ENCODE measurements at regions not wholly inside any gene's neighbourhood (a gene's known extent, or its start where the extent isn't known, plus 50 kb on each side); places are given as distances from the start of the nearest gene placed in this dataset.

DNA sequence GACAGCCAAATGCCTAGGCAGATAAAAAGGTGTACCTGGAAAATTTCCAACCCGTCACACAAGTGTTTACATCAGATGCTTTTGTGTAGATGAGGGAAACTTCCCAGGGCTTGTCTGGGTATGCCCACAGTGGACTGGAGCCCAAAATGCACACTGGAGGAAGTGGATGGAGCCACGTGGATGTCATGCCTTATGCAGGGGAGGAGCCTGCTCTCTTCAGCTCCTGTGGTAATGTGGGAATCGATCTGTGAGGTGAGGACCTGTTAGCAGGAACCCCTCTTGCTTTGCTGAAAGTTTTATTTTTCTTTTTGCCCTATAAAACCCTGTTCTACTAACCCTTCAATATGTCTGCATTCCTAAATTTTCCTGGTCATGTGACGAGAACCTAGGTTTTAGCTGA is 439.2 kb upstream of the CDH9 start:
- Histone ChIP-seq H3K9ac (no peak overlapping the region), H3K4me2 (no peak overlapping the region), H3K27ac (ENCODE audit: low read depth in 2 of 2, low read length in 1 of 2) (no peak overlapping the region), H3K27me3 (ENCODE audit: insufficient read depth) (no peaks in the 10 kb centered on the region), H3F3A (replicated peaks; ENCODE audit: insufficient read depth) (no peaks in the 10 kb centered on the region), H3K4me1 (ENCODE audit: control insufficient read depth in 1 of 2, insufficient read depth in 2 of 2, low read depth in 1 of 2, low read length in 1 of 2) (no peaks in the 10 kb centered on the region), H4K20me1 (ENCODE audit: insufficient read depth) (no peaks in the 10 kb centered on the region), H3K36me3 (replicated peaks in 1 of 2; ENCODE audit: control insufficient read depth in 1 of 2, insufficient read depth in 2 of 2, low read length in 1 of 2) (peaks cover 0 to 13% of the 10 kb centered on the region in 2 experiments), H3K4me3 (ENCODE audit: low read depth in 2 of 2, low read length in 1 of 2) (no peak overlapping the region), H3K9me2 (no peaks in the 10 kb centered on the region), H2AFZ (ENCODE audit: low read depth) (no peak overlapping the region), H3K9me3 (peaks cover 4% of the 10 kb centered on the region; the same call in 1 of the 2 replicates), H3K79me2 (ENCODE audit: insufficient read depth) (peaks cover 5% of the 10 kb centered on the region; the same call in 1 of the 2 replicates)
- POLR2A ChIA-PET: no interaction called here
- 13% methylated on average over 4 of the region's 4 CpGs for WGBS (ENCODE audit: low lambda C conversion rate)
- TF ChIP-seq TAF1 (IDR thresholded peaks at IDR 0.05; ENCODE audit: borderline replicate concordance, low read depth, low read length): no peak
- no peak for TF ChIP-seq POLR2AphosphoS5 (IDR thresholded peaks at IDR 0.05; ENCODE audit: low read depth, low read length)
- no peak for TF ChIP-seq NRF1 (IDR thresholded peaks at IDR 0.05; ENCODE audit: low read depth, low read length)
- no peak for TF ChIP-seq NFIC (IDR thresholded peaks at IDR 0.05; ENCODE audit: borderline replicate concordance)
- no peak for TF ChIP-seq EP300 (IDR thresholded peaks at IDR 0.05; ENCODE audit: borderline replicate concordance in 1 of 2, low read depth in 1 of 2, low read length in 1 of 2)
- no peak for DNase-seq
- CTCF ChIA-PET: no interaction called here

DNA sequence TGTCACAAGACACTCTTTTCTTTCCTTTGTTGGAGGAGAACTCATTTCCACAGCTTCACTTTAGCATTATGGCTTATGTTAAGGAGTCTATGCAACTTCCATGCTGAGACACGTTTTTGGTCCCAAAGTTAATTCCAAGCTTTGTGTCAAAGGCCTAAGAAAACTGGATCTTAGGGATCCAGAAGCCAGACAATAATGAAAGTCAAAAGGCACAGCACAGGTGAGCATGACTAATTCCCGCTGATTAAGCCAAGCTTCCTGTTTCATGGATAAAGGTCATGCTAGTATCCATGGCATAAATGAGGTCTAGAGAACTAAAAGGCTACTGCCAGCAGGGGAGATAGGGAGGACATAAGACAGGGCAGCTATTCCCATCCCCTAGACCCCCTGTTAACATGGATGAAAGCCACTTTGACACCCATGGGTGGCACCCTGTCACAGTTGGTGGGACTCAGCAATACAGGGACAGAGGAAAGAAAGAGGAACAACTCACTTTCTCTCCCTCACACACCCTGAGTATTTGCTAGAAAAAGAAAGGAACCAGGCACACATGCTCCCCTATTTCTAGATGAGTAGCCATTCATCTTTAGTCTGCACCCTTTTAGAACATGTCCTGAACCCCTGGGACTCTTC is 438.1 kb upstream of the CDH9 start:
- Histone ChIP-seq H4K20me1 (ENCODE audit: insufficient read depth) (no peaks in the 10 kb centered on the region), H3K4me2 (no peak overlapping the region), H3K79me2 (ENCODE audit: insufficient read depth) (peaks cover 5% of the 10 kb centered on the region; the same call in 1 of the 2 replicates), H3K4me3 (ENCODE audit: low read depth in 2 of 2, low read length in 1 of 2) (no peak overlapping the region), H3K36me3 (replicated peaks in 1 of 2; ENCODE audit: control insufficient read depth in 1 of 2, insufficient read depth in 2 of 2, low read length in 1 of 2) (peaks cover 0 to 13% of the 10 kb centered on the region in 2 experiments), H2AFZ (ENCODE audit: low read depth) (no peak overlapping the region; the same call in 1 of the 2 replicates), H3F3A (replicated peaks; ENCODE audit: insufficient read depth) (no peaks in the 10 kb centered on the region), H3K9me2 (no peaks in the 10 kb centered on the region), H3K27ac (ENCODE audit: low read depth in 2 of 2, low read length in 1 of 2) (no peak overlapping the region), H3K27me3 (ENCODE audit: insufficient read depth) (no peaks in the 10 kb centered on the region), H3K4me1 (ENCODE audit: control insufficient read depth in 1 of 2, insufficient read depth in 2 of 2, low read depth in 1 of 2, low read length in 1 of 2) (no peaks in the 10 kb centered on the region; a peak in 1 of 4 replicates), H3K9me3 (peaks cover 4% of the 10 kb centered on the region; the same call in 1 of the 2 replicates), H3K9ac (no peak overlapping the region)
- no peak for DNase-seq
- POLR2A ChIA-PET: no interaction called here
- CTCF ChIA-PET: no interaction called here
- TF ChIP-seq EZH2phosphoT487 (IDR thresholded peaks at IDR 0.05; ENCODE audit: borderline replicate concordance, low read depth): no peak
- TF ChIP-seq, protein P1, sequence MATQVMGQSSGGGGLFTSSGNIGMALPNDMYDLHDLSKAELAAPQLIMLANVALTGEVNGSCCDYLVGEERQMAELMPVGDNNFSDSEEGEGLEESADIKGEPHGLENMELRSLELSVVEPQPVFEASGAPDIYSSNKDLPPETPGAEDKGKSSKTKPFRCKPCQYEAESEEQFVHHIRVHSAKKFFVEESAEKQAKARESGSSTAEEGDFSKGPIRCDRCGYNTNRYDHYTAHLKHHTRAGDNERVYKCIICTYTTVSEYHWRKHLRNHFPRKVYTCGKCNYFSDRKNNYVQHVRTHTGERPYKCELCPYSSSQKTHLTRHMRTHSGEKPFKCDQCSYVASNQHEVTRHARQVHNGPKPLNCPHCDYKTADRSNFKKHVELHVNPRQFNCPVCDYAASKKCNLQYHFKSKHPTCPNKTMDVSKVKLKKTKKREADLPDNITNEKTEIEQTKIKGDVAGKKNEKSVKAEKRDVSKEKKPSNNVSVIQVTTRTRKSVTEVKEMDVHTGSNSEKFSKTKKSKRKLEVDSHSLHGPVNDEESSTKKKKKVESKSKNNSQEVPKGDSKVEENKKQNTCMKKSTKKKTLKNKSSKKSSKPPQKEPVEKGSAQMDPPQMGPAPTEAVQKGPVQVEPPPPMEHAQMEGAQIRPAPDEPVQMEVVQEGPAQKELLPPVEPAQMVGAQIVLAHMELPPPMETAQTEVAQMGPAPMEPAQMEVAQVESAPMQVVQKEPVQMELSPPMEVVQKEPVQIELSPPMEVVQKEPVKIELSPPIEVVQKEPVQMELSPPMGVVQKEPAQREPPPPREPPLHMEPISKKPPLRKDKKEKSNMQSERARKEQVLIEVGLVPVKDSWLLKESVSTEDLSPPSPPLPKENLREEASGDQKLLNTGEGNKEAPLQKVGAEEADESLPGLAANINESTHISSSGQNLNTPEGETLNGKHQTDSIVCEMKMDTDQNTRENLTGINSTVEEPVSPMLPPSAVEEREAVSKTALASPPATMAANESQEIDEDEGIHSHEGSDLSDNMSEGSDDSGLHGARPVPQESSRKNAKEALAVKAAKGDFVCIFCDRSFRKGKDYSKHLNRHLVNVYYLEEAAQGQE (IDR thresholded peaks at IDR 0.05; ENCODE audit: low read depth, low read length): no peak
- TF ChIP-seq FOSL2 (IDR thresholded peaks at IDR 0.05; ENCODE audit: borderline replicate concordance, low read depth): no peak
- TF ChIP-seq, protein P2, sequence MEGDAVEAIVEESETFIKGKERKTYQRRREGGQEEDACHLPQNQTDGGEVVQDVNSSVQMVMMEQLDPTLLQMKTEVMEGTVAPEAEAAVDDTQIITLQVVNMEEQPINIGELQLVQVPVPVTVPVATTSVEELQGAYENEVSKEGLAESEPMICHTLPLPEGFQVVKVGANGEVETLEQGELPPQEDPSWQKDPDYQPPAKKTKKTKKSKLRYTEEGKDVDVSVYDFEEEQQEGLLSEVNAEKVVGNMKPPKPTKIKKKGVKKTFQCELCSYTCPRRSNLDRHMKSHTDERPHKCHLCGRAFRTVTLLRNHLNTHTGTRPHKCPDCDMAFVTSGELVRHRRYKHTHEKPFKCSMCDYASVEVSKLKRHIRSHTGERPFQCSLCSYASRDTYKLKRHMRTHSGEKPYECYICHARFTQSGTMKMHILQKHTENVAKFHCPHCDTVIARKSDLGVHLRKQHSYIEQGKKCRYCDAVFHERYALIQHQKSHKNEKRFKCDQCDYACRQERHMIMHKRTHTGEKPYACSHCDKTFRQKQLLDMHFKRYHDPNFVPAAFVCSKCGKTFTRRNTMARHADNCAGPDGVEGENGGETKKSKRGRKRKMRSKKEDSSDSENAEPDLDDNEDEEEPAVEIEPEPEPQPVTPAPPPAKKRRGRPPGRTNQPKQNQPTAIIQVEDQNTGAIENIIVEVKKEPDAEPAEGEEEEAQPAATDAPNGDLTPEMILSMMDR (IDR thresholded peaks at IDR 0.05): no peak
- TF ChIP-seq POLR2AphosphoS5 (IDR thresholded peaks at IDR 0.05; ENCODE audit: low read depth, low read length): no peak
- TF ChIP-seq CHD2 (IDR thresholded peaks at IDR 0.05; ENCODE audit: low read length, partially characterized antibody): no peak
- TF ChIP-seq, protein P3, sequence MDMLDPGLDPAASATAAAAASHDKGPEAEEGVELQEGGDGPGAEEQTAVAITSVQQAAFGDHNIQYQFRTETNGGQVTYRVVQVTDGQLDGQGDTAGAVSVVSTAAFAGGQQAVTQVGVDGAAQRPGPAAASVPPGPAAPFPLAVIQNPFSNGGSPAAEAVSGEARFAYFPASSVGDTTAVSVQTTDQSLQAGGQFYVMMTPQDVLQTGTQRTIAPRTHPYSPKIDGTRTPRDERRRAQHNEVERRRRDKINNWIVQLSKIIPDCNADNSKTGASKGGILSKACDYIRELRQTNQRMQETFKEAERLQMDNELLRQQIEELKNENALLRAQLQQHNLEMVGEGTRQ (IDR thresholded peaks at IDR 0.05; ENCODE audit: borderline replicate concordance, low read depth, low read length): no peak
- no peak for TF ChIP-seq SIN3A (IDR thresholded peaks at IDR 0.05; ENCODE audit: borderline replicate concordance, low read depth, low read length)
- no peak for TF ChIP-seq NRF1 (IDR thresholded peaks at IDR 0.05; ENCODE audit: low read depth, low read length)
- TF ChIP-seq, protein P4, sequence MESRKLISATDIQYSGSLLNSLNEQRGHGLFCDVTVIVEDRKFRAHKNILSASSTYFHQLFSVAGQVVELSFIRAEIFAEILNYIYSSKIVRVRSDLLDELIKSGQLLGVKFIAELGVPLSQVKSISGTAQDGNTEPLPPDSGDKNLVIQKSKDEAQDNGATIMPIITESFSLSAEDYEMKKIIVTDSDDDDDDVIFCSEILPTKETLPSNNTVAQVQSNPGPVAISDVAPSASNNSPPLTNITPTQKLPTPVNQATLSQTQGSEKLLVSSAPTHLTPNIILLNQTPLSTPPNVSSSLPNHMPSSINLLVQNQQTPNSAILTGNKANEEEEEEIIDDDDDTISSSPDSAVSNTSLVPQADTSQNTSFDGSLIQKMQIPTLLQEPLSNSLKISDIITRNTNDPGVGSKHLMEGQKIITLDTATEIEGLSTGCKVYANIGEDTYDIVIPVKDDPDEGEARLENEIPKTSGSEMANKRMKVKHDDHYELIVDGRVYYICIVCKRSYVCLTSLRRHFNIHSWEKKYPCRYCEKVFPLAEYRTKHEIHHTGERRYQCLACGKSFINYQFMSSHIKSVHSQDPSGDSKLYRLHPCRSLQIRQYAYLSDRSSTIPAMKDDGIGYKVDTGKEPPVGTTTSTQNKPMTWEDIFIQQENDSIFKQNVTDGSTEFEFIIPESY (IDR thresholded peaks at IDR 0.05; ENCODE audit: borderline replicate concordance, low read depth): no peak
- no peak for TF ChIP-seq FOXM1 (IDR thresholded peaks at IDR 0.05; ENCODE audit: low read depth)
- TF ChIP-seq TCF12 (IDR thresholded peaks at IDR 0.05): no peak
- TF ChIP-seq, protein P5, sequence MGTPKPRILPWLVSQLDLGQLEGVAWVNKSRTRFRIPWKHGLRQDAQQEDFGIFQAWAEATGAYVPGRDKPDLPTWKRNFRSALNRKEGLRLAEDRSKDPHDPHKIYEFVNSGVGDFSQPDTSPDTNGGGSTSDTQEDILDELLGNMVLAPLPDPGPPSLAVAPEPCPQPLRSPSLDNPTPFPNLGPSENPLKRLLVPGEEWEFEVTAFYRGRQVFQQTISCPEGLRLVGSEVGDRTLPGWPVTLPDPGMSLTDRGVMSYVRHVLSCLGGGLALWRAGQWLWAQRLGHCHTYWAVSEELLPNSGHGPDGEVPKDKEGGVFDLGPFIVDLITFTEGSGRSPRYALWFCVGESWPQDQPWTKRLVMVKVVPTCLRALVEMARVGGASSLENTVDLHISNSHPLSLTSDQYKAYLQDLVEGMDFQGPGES (IDR thresholded peaks at IDR 0.05; ENCODE audit: low read depth, low read length): no peak
- WGBS (ENCODE audit: low lambda C conversion rate): 27% methylated on average over 2 of the region's 2 CpGs

All from SK-N-SH (cell line).